ENCODE measurements at regions not wholly inside any gene's neighbourhood (a gene's known extent, or its start where the extent isn't known, plus 50 kb on each side); places are given as distances from the start of the nearest gene placed in this dataset.

DNA sequence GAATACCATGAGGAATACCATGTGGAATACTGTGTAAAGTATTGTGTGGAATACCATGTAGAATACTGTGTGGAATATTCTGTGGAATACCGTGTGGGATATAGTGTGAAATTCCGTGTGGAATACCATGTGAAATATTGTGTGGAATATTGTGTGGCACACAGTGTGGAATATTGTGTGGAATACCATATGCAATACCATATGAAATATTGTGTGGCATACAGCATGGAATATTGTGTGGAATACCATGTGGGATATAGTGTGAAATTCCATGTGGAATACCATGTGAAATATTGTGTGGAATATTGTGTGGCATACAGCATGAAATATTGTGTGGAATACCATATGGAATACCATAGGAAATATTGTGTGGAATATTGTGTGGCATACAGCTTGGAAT, 135.1 kb upstream of the CHST15 start:
- DNase-seq (ENCODE audit: low read depth, low spot score) = no peak

DNA sequence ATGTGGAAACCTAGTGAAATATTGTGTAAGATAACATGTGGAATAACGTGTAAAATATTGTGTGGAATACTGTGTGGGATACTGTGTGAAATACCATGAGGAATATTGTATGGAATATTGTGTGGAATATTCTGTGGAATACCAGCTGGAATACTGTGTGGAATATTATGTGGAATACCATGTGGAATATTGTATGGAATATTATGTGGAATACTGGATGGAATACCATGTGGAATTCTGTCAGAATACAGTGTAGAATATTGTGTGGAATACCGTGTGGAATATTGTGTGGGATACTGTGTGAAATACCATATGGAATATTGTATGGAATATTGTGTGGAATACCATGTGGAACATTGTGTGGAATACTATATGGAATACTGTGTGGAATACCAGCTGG, 134.6 kb upstream of the CHST15 start:
- DNase-seq (ENCODE audit: low read depth, low spot score) = no peak

DNA sequence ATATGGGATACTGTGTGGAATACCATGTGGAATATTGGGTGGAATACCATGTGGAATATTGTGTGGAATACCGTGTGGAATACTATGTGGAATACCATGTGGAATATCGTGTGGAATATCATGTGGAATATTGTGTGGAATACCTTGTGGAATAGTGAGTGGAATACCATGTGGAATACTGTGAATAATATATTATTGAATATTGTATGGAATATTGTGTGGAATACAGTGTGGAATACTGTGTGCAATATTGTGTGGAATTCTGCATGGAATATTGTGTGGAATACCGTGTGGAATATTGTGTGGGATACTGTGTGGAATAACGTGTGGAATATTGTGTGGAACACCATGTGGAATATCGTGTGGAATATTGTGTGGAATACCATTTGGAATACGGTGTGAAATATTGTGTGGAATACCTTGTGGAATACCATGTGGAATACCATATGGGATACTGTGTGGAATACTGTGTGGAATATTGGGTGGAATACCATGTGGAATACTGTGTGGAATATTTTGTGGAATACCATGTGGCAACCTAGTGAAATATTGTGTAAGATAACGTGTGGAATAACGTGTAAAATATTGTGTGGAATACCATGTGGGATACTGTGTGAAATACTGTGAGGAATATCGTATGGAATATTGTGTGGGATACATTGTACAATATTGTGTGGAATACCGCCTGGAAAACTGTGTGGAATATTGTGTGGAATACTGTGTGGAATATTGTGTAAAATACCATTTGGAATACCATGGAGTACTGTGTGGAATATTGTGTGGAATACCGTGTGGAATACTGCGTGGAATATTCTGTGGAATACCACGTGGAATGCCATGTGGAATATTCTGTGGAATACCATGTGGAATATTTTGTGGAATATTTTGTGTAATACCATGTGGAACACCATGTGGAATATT, 133.9 kb upstream of the CHST15 start:
- DNase-seq (ENCODE audit: low read depth, low spot score) = no peak

DNA sequence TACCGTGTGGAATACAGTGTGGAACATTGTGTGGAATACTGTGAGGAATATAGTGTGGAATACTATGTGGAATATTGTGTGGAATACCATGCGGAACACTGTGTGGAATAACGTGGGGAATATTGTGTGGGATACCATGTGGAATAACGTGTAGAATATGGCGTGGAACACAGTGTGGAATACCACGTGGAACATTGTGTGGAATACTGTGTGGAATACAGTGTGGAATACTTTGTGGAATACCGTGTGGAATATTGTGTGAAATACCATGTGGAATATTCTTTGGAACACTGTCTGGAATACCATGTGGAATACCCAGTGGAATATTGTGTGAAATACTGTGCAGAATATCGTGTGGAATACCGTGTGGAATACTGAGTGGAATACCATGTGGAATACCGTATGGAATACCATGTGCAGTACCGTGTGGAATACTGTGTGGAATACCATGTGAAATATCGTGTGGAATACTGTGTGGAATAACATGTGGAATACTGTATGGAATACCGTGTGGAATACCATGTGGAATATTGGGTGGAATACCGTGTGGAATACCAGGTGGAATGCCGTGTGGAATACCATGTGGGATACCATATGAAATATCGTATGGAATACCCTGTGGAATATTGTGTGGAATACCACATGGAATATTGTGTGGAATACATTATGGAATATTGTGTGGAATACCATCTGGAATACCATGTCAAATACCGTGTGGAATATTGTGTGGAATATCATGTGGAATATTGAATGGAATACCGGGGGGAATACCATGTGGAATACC, 133.1 kb upstream of the CHST15 start:
- no peak for DNase-seq (ENCODE audit: low read depth, low spot score)

DNA sequence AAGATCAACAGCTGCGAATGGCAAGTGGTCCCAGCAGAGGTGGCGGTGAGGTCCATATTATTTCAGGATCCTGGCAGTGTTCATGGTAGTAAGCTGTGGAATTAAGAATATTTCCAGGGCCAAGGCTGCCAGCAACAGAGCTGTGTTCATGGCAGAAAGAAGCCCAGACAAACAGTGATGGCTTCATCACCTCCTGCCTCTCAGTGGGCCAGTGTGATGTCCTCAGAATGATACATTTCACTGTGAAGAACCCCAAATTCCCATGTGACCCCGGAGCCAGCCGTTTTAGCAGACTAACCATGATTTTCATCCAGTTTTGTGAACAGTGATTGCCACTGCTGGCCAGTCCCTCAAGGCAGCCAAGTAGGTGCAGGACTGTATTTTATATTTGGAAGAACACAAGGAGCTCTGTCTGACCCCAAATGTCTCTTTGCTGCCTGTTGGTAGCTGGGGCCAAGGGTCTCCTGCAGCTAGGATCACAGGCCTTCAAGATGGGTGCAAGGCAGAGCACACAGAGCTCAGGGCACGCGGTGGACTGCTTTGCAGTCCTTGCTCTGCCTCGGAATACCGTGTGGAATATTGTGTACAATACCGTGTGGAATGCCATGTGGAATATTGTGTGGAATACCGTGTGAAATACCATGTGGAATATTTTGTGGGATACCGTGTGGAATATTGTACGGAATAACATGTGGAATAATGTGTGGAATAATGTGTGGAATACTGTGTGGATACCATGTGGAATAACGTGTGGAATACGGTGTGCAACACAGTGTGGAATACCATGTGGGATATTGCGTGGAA, 132.3 kb upstream of the CHST15 start:
- DNase-seq (ENCODE audit: low read depth, low spot score) = no peak

DNA sequence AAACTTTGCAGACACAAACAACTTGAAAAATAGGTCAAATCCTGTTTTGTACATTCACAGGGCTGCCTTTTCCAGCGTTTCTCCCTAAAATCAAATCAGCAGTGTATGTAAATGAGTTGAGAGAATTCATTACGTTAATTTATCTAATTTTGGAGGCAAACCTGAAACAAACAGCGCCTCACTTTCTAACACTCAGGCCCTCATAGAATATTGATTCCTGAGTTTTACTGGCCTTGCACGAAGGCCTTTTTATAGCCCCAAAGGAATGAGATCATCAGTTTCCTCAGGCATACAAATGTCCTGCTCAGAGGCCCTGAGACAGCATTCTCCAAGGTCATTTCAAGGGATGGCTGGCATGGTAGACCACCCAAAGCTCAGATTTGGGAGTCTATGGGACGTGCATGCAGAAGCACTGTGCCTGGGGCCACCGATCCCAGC, 131.7 kb upstream of the CHST15 start:
- no peak for DNase-seq (ENCODE audit: low read depth, low spot score)

DNA sequence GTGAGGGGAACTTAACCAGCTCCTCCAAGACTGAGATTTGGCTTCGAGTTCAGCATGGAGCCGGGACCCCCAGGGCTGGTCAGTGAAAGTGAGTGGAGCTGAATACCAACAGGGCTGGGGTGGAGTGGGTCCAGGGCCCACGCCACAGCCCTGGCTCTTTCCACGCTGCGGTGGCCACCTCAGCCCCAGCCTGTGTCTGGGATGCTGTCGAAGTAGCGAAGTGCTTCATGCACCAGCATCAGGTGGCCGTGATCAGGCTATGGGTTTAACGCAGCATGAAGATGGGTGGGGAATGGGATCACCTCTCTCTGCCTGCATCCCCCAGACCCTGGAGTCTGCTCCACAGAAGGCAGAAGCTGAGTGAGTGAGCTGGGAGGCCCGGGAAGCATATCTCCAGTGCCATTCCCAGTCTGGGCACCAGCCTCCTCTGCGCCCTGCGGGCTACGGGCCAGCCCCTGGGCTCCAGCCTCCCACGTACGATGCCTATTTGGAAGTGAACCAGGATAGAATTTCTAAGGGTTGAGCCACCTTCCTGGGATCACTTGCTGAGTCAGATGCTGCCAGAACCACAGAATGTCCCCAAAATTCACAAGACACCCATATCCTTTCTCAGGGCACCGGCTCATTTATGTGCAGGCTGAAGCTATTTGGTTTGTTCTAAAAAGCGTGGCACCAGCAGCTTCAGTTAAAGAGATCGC, 131.1 kb upstream of the CHST15 start:
- no peak for DNase-seq (ENCODE audit: low read depth, low spot score)

DNA sequence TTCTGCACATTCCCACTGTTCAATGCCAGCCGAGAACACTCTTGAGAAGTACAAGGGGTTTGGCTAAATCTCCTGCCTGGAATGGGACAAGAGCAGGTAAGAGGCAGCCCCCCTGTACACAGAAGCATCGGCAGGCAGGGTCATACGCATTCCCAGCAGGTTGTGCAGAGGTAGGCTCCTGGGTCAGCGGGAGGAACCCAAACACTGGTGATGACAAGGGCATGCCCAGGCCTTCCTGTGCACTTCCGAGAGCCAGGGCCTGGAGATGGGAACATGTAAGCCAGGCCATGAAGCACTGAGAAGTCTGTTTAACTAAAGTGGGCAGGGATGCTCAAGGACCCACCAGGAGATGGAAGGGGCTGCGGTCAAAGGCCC, 130.3 kb upstream of the CHST15 start:
- no peak for DNase-seq (ENCODE audit: low read depth, low spot score)

DNA sequence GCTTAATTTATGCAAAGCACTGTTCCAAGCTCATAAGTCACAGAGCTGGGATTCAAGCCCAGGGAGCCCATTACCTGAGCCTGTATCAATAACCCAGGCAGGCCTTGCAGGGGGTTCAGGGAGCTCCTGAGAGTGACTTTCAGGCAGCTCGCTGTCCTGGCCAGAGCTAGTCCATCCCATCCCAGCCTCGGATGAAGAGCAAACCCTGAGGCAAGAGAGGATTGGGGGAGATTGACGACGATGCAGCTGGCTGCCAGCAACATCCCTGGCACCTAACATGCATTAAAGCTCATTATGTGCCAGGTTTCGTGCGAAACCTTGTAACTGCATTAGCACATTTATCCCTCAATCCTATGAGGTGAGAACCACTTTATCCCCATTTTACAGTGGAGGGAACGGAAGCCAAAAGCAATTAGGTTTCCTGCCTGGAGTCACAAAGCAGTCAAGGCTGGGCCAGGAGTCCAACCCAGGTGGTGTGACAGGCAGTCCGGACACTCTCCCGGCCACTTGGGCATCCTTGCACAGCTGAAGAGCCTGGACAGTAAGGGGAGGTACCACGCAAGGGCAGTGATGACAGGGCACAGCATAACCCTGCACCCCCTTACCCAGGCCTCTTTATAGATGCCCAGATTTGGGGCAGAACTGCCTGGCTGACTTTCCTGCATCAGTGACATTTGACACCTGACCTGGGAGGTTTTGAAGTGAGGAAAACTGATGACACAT, 129.8 kb upstream of the CHST15 start:
- no peak for DNase-seq (ENCODE audit: low read depth, low spot score)

DNA sequence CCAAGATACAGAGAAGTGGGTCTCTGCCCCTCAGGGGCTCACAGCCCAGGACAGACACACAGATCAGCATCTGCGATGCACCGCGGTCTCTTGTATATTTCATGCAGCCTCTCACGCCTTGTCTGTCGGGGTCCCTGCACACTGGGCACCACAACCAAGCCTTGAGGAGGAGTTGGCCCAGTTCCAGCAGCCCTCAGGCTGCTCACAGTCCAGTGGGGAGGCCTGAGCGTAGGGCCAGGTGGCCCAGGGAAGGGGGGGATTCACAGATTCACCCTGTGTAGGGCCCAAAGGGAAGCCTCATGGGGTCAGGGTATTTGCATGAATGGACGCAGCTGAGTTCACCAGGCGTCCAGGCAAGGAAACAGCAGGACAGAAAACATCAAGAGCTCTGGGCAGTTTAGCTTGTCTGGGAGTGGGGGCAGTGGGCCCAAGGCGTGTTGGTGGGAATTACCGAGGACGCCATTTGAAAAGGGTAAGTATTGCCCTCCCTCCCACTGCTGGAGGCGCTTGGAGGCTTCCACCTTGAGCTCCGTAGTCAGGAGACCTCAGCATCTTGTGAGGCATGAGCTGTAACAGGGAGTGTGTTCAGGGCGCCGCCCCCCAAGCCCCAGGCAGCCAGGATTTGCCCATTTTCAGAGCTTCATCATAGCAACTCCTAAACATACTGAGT, 129.1 kb upstream of the CHST15 start:
- no peak for DNase-seq (ENCODE audit: low read depth, low spot score)

DNA sequence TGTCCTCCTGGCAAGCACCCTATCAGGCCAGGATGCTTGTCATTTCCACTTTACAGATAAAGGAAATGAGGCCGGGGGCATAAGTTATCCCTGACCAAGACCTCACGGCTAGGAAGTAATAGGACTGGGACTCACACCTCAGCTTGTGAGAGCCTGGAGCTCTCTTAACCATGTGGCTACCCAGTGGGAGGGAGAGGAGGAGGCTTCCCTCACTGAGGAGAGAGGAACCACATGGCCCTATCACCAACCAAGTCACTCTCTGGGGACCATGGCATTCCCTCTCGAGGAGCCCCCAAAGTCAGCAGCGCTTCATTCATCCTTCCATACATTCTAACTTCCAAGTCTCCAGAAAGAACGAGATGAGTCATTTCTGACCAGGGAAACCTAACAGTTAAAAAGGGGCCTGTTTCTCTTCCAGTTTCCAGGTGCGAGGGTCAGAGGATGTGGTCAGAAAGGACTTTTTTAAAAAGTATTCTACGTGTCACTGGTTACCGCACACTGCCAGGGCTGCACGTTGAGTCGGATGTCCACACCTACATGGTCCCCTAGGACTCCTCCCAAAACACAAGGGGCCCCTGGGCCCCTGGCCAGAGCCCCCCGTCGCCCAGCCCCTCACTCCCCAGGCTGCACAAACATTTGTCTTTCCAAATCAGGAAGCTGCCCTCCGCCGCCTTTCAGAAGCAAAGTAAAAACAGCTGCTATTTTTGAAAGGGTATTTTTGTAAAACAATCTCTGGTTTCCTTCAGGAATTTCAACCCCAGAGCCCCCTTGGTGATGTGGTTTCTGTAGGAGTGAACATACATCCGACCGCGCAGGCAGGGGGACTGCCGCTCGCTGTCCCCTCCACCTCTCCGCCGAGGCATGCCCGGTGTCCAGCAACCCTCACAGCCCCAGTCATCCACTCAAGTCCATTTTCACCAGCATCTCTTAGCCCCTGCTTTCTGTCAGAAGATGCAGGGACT, 128.2 kb upstream of the CHST15 start:
- no peak for DNase-seq (ENCODE audit: low read depth, low spot score)

DNA sequence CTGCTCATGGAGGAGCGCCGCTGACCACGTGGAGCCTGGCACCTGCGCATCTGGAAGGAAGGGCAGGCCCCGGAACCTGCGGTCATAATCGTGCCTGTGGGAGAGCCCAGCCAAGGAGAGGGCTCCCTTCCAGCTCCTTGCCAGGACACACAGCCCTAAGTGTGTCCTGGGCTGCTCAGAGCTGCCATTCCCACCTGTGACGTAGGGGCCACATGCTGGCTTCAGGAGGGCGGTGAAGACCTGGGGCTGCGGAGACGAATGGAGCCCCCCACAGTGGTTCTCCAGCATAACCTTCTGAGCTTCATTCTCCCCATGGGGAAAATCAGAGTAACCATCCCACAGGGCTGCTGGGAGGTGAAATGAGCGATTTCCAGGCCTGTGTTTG, 127.6 kb upstream of the CHST15 start:
- DNase-seq (ENCODE audit: low read depth, low spot score) = no peak

DNA sequence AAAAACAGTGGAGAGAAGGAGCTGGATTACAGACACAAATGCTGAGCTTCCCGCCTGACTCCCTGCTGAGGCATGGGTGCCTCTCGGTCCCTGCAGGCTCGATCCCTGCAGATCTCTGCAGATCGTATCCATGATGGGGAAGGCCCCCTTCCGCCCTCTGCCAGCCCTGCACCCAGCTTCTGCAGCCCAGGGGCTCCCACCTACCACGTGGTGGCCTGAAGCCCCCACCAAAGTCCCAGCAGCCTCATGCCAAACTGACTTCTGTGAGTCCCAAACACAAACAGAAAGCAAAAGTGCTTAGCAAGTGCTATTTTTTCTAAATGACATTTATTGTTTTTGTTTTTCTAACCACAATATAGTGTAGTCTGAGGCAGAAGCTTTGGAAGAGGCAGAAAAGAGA, 127.1 kb upstream of the CHST15 start:
- no peak for DNase-seq (ENCODE audit: low read depth, low spot score)

DNA sequence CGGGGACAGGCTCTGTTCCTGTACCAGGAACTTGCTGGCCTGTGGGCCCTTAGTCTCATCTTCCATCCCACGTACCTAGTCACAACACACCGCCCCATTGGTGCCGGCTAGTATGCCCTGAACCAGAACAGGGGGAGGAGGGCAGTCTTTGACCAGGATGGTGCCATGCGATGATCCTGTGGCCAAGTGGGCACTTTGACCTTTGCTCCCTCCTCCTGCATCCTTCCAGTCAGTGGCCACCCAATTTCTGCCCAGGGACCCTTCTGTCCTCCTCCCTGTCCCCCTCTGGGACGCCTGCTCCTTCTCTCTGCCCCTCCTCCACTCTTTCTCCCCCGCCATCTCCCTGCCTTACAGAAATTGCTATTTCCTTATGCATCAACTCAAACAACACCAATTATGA, 126.3 kb upstream of the CHST15 start:
- no peak for DNase-seq (ENCODE audit: low read depth, low spot score)

DNA sequence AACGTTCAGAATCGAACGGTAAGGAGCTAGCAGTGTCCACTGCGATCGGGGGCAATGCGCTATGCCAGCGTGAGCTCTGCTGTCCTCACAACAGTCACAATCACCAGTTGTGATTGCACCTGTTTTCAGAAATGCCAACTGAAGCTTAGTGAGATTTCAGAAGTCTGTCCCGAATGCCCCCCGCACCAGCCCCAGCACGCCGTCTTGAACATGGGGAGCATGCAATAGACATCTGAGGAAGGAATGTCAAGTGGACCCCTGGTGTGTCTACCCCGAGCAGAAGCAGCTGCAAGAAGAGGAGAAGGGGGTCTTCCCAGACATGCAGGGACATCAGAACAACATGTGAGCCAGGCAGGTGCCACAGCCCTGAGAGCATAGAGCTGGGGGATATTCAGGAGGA, 125.7 kb upstream of the CHST15 start:
- DNase-seq (ENCODE audit: low read depth, low spot score) = no peak

DNA sequence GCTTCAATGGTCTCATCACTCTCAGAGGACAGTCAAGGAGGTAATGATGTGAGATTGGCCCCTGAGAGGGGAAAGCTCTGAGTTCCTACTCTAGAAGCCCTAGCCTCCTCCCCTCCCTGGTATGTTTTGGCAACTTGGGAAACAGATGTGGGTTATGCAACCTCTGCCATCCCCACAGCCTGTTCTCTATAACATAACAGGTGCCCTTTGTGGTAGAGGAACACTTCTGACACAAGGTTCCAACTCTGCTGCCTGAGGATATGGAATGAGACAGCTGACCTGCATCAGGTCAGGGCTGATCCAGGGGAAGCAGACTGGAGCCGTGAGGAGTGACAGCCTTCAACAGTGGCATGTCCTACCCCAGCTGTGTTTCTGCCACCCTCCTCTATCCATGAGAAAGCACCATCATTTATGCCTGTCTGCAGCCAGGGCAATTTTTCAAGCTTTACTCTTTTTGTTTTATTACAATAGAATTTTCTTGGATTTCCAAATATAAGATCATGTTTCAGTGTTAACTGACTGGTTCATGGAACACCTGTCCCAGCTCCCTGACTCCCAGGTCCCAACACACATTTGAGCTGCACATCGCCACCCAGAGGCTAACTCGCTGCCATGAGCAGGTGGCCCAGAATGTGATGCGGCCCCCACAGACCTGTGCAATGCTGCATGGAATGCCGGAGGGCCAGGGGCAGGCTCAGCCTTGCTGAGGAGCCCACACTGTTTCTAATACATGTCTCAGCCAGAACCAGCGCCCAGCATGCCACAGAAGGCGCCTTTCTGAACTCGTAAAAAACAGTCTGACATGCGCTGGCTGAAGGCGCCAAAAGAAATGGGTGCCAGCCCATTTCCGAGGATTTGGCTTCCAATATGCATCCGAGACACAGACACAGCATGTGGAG, 124.8 kb upstream of the CHST15 start:
- DNase-seq (ENCODE audit: low read depth, low spot score) = peak; percentile 53

DNA sequence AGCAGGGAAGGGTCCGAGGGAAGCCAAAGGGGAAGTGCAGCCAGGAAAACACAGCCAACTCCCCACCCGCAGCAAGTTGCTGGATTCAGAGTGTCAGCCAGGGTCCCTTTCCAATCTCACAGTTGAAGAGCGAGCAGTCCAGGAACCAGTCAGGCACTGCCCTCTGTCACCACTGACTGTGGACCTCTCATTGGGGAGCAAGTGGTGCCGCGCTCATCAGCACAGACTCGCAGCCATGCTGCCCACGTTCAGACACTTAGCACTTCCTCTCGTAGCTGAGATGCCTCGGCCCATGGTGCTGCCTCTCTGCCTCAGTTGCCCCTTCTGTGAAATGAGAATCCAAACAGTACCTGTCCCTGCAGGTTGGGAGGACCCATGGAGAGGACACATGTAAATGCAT, 123.6 kb upstream of the CHST15 start:
- no peak for DNase-seq (ENCODE audit: low read depth, low spot score)

Data from ELF-1 (cell line).